ENCODE measurements at regions not wholly inside any gene's neighbourhood (a gene's known extent, or its start where the extent isn't known, plus 50 kb on each side); places are given as distances from the start of the nearest gene placed in this dataset.

GRCh38 chr3:96483781-96484180, 330.6 kb upstream of the EPHA6 start:
- TF ChIP-seq CTCF (IDR thresholded peaks at IDR 0.05; ENCODE audit: control extremely low read depth, extremely low read depth) = no peak
- Histone ChIP-seq H3K36me3 (ENCODE audit: control insufficient read depth in 4 of 4, insufficient read depth in 4 of 4, low read length in 4 of 4) (no peaks in the 10 kb centered on the region), H3K9me3 (ENCODE audit: control insufficient read depth in 4 of 4, insufficient read depth in 3 of 4, low read length in 3 of 4) (peaks cover 0 to under 1% (median 0%) of the 10 kb centered on the region in 4 donors), H3K4me1 (ENCODE audit: control insufficient read depth in 5 of 5, insufficient read depth in 5 of 5, low read length in 5 of 5) (no peaks in the 10 kb centered on the region), H3K27ac (ENCODE audit: low read depth in 1 of 2, low read length in 1 of 2) (no peak overlapping the region), H3K4me3 (no peak overlapping the region), H3K9ac (ENCODE audit: insufficient read depth in 1 of 2, low read length in 2 of 2) (no peak overlapping the region), H3K27me3 (ENCODE audit: control insufficient read depth in 3 of 3, insufficient read depth in 3 of 3, low read length in 2 of 3) (no peaks in the 10 kb centered on the region)
- DNase-seq (no peak), ATAC-seq (ENCODE audit: insufficient read depth, low FRiP score) (no peak)

- no peaks in the 10 kb centered on the region for H3K27me3 ChIP-seq (ENCODE audit: control insufficient read depth in 3 of 3, insufficient read depth in 3 of 3, low read length in 2 of 3)
- H3K9me3 ChIP-seq (ENCODE audit: control insufficient read depth in 4 of 4, insufficient read depth in 3 of 4, low read length in 3 of 4) = peaks cover 0 to 7% (median 2%) of the 10 kb centered on the region in 4 donors
- ATAC-seq (ENCODE audit: insufficient read depth, low FRiP score) (no peak), DNase-seq (no peak)
- H3K9ac ChIP-seq (ENCODE audit: insufficient read depth in 1 of 2, low read length in 2 of 2) = no peak overlapping the region
- H3K4me1 ChIP-seq (ENCODE audit: control insufficient read depth in 5 of 5, insufficient read depth in 5 of 5, low read length in 5 of 5) = no peaks in the 10 kb centered on the region
- H3K36me3 ChIP-seq (ENCODE audit: control insufficient read depth in 4 of 4, insufficient read depth in 4 of 4, low read length in 4 of 4) = no peaks in the 10 kb centered on the region
- H3K4me3 ChIP-seq = no peak overlapping the region
- TF ChIP-seq CTCF (IDR thresholded peaks at IDR 0.05; ENCODE audit: control extremely low read depth, extremely low read depth) = no peak
- 85 to 91% methylated on average over 4 of the region's 4 CpGs for WGBS, 2 donors
- no peak overlapping the region for H3K27ac ChIP-seq (ENCODE audit: low read depth in 1 of 2, low read length in 1 of 2)
Measured at GRCh38 chr3:96488708-96489107, 325.7 kb upstream of the EPHA6 start.

GRCh38 chr3:96491023-96491422, 323.4 kb upstream of the EPHA6 start:
- Histone ChIP-seq H3K36me3 (ENCODE audit: control insufficient read depth in 4 of 4, insufficient read depth in 4 of 4, low read length in 4 of 4) (no peaks in the 10 kb centered on the region), H3K4me3 (no peak overlapping the region), H3K27ac (ENCODE audit: low read depth in 1 of 2, low read length in 1 of 2) (no peak overlapping the region), H3K27me3 (ENCODE audit: control insufficient read depth in 3 of 3, insufficient read depth in 3 of 3, low read length in 2 of 3) (no peaks in the 10 kb centered on the region), H3K9me3 (ENCODE audit: control insufficient read depth in 4 of 4, insufficient read depth in 3 of 4, low read length in 3 of 4) (peaks cover 0 to 9% (median 3%) of the 10 kb centered on the region in 4 donors), H3K9ac (ENCODE audit: insufficient read depth in 1 of 2, low read length in 2 of 2) (no peak overlapping the region), H3K4me1 (ENCODE audit: control insufficient read depth in 5 of 5, insufficient read depth in 5 of 5, low read length in 5 of 5) (no peaks in the 10 kb centered on the region)
- no peak for TF ChIP-seq CTCF (IDR thresholded peaks at IDR 0.05; ENCODE audit: control extremely low read depth, extremely low read depth)
- DNase-seq (no peak), ATAC-seq (ENCODE audit: insufficient read depth, low FRiP score) (no peak)

- Histone ChIP-seq H3K9ac (ENCODE audit: insufficient read depth in 1 of 2, low read length in 2 of 2) (no peak overlapping the region), H3K9me3 (ENCODE audit: control insufficient read depth in 4 of 4, insufficient read depth in 3 of 4, low read length in 3 of 4) (peaks cover 0 to 9% (median 3%) of the 10 kb centered on the region in 4 donors), H3K27me3 (ENCODE audit: control insufficient read depth in 3 of 3, insufficient read depth in 3 of 3, low read length in 2 of 3) (no peaks in the 10 kb centered on the region), H3K36me3 (ENCODE audit: control insufficient read depth in 4 of 4, insufficient read depth in 4 of 4, low read length in 4 of 4) (no peaks in the 10 kb centered on the region), H3K4me1 (ENCODE audit: control insufficient read depth in 5 of 5, insufficient read depth in 5 of 5, low read length in 5 of 5) (no peaks in the 10 kb centered on the region), H3K4me3 (no peak overlapping the region), H3K27ac (ENCODE audit: low read depth in 1 of 2, low read length in 1 of 2) (no peak overlapping the region)
- no peak for TF ChIP-seq CTCF (IDR thresholded peaks at IDR 0.05; ENCODE audit: control extremely low read depth, extremely low read depth)
- ATAC-seq (ENCODE audit: insufficient read depth, low FRiP score) = no peak
- no peak for DNase-seq
Measured at GRCh38 chr3:96491868-96492267, 322.5 kb upstream of the EPHA6 start.

Measured in lung (tissue), 11 donors.